Panc1 (cell line): ENCODE measurements at regions not wholly inside any gene's neighbourhood (a gene's known extent, or its start where the extent isn't known, plus 50 kb on each side); places are given as distances from the start of the nearest gene placed in this dataset.

Experiments
- ATAC-seq: fragments of 200-7000 bp; cut with Tn5 transposase; 2 replicates; pipeline ENCODE4 v1.9.1; 2020; ENCODE audit warnings: mild to moderate bottlenecking, moderate library complexity
- BruUV-seq: library from RNA; stranded (reverse); fragments of 400-500 nt; replicated peaks from 2 replicates; lab custom pipeline; 2021; lab: Mats Ljungman, UMichigan
- CTCF ChIA-PET: fragments of 300-600 bp; sonication (Branson Sonifier 250); formaldehyde crosslinking; loops from one replicate; lab custom pipeline; 2022; ENCODE audit warnings: antibody characterized with exemption; lab: Charles Lee
- POLR2A ChIA-PET: fragments of 300-600 bp; sonication (Branson Sonifier 250); formaldehyde crosslinking; loops from one replicate; lab custom pipeline; 2022; ENCODE audit warnings: antibody characterized with exemption; lab: Charles Lee
- DNase-seq: peaks from one replicate; pipeline ENCODE4 v3.0.0-alpha.2; 2010; ENCODE audit warnings: low read depth, low spot score
- H3K27ac ChIP-seq: 2 replicates; pipeline ENCODE4 v1.5.1; 2011; ENCODE audit warnings: mild to moderate bottlenecking, low read length, inconsistent platforms
- H3K27me3 ChIP-seq: fragments of 200-500 bp; sonication (Bioruptor generic); 2 replicates; pipeline ENCODE4 v1.6.0; 2014; ENCODE audit warnings: low read length, inconsistent platforms; ENCODE audit not compliant: control insufficient read depth, insufficient read depth
- H3K36me3 ChIP-seq: fragments of 200-500 bp; sonication (Bioruptor generic); 2 replicates; pipeline ENCODE4 v1.5.1; 2014; ENCODE audit warnings: inconsistent platforms, mild to moderate bottlenecking, low read length, moderate library complexity; ENCODE audit not compliant: control insufficient read depth, insufficient read depth
- H3K4me1 ChIP-seq: 2 replicates; pipeline ENCODE4 v1.5.1; 2011; ENCODE audit warnings: inconsistent platforms, mild to moderate bottlenecking, low read length, moderate library complexity; ENCODE audit not compliant: control insufficient read depth, insufficient read depth
- H3K4me3 ChIP-seq, 2 experiments: 2 replicates each; pipeline ENCODE4 v1.5.1; 2011 to 2012; ENCODE audit warnings: low read depth in 2 of 2, low read length in 2 of 2, mild to moderate bottlenecking in 2 of 2, inconsistent platforms in 1 of 2, moderate library complexity in 1 of 2
- H3K9me3 ChIP-seq: fragments of 200-500 bp; sonication (Bioruptor generic); 2 replicates; pipeline ENCODE4 v1.5.1; 2014; ENCODE audit warnings: low read depth, mild to moderate bottlenecking, inconsistent platforms, low read length, moderate library complexity; ENCODE audit not compliant: control insufficient read depth, insufficient read depth
- POLR2AphosphoS5 ChIP-seq: IDR thresholded peaks from 2 replicates; pipeline ENCODE4 v1.6.1; 2012; ENCODE audit warnings: mild to moderate bottlenecking, low read depth, low read length, moderate library complexity
- SIN3A ChIP-seq: IDR thresholded peaks from 2 replicates; pipeline ENCODE4 v1.6.1; 2012; ENCODE audit warnings: low read depth, mild to moderate bottlenecking, low read length, moderate library complexity, borderline replicate concordance; ENCODE audit not compliant: insufficient read depth
- TCF7L2 ChIP-seq: IDR thresholded peaks from 2 replicates; pipeline ENCODE4 v1.6.1; 2011; ENCODE audit warnings: mild to moderate bottlenecking, low read depth, low read length, inconsistent platforms
- in situ Hi-C: cut with HindIII; loops from 2 replicates; pipeline ENCODE4 v1.10.0; 2016; ENCODE audit warnings: low sequenced_read_pairs, low pct_unique_long_range_greater_than_20kb
- intact Hi-C: fragments of 100-400 bp; cut with micrococcal nuclease; formaldehyde crosslinking; loops from one replicate; pipeline ENCODE4 v1.10.0; 2022; ENCODE audit not compliant: unreplicated experiment
- TF ChIP-seq, protein P1 (sequence below), 2 experiments: IDR thresholded peaks; 2 replicates each; pipeline ENCODE4 v1.6.1; 2011 to 2012; ENCODE audit warnings: low read depth in 2 of 2, control low read depth in 1 of 2, low read length in 1 of 2, mild to moderate bottlenecking in 1 of 2, moderate library complexity in 1 of 2; ENCODE audit not compliant: insufficient read depth in 1 of 2
- TF ChIP-seq, protein P2 (sequence below): fragments of 450-650 bp; IDR thresholded peaks from 2 replicates; pipeline ENCODE4 v1.5.1; 2017; ENCODE audit warnings: mild to moderate bottlenecking

DNA sequence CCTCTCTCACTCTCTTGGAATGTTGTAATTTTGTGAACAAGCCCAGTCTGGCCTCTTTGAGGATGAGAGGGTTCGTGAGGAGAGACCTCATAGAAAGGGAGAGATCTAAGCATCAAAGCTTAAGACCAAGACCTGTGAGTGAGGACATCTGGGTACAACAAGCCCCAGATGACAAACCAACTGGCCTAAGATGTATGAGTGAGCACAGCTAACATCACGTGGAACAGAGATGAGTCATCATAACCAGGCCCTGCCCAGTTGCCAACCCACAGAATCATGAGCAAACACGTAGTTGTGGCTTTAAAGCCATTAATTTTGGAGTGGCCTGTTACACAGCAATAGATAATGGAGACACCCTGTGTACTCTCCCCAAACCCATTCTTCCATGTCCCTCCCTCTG is 439.1 kb upstream of the KIF2A start:
- no peak for DNase-seq
- Histone ChIP-seq H3K9me3 (no peaks in the 10 kb centered on the region), H3K4me3 (no peak overlapping the region), H3K27ac (no peak overlapping the region), H3K36me3 (no peaks in the 10 kb centered on the region), H3K27me3 (no peaks in the 10 kb centered on the region), H3K4me1 (no peaks in the 10 kb centered on the region)
- POLR2A ChIA-PET: no interaction called here
- ATAC-seq: no peak
- CTCF ChIA-PET: no interaction called here
- TF ChIP-seq POLR2AphosphoS5: no peak
- TF ChIP-seq, protein P1, sequence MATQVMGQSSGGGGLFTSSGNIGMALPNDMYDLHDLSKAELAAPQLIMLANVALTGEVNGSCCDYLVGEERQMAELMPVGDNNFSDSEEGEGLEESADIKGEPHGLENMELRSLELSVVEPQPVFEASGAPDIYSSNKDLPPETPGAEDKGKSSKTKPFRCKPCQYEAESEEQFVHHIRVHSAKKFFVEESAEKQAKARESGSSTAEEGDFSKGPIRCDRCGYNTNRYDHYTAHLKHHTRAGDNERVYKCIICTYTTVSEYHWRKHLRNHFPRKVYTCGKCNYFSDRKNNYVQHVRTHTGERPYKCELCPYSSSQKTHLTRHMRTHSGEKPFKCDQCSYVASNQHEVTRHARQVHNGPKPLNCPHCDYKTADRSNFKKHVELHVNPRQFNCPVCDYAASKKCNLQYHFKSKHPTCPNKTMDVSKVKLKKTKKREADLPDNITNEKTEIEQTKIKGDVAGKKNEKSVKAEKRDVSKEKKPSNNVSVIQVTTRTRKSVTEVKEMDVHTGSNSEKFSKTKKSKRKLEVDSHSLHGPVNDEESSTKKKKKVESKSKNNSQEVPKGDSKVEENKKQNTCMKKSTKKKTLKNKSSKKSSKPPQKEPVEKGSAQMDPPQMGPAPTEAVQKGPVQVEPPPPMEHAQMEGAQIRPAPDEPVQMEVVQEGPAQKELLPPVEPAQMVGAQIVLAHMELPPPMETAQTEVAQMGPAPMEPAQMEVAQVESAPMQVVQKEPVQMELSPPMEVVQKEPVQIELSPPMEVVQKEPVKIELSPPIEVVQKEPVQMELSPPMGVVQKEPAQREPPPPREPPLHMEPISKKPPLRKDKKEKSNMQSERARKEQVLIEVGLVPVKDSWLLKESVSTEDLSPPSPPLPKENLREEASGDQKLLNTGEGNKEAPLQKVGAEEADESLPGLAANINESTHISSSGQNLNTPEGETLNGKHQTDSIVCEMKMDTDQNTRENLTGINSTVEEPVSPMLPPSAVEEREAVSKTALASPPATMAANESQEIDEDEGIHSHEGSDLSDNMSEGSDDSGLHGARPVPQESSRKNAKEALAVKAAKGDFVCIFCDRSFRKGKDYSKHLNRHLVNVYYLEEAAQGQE (IDR thresholded peaks at IDR 0.05; ENCODE audit: insufficient read depth in 1 of 2, low read depth in 2 of 2, low read length in 1 of 2): no peak
- TF ChIP-seq SIN3A: no peak
- TF ChIP-seq, protein P2, sequence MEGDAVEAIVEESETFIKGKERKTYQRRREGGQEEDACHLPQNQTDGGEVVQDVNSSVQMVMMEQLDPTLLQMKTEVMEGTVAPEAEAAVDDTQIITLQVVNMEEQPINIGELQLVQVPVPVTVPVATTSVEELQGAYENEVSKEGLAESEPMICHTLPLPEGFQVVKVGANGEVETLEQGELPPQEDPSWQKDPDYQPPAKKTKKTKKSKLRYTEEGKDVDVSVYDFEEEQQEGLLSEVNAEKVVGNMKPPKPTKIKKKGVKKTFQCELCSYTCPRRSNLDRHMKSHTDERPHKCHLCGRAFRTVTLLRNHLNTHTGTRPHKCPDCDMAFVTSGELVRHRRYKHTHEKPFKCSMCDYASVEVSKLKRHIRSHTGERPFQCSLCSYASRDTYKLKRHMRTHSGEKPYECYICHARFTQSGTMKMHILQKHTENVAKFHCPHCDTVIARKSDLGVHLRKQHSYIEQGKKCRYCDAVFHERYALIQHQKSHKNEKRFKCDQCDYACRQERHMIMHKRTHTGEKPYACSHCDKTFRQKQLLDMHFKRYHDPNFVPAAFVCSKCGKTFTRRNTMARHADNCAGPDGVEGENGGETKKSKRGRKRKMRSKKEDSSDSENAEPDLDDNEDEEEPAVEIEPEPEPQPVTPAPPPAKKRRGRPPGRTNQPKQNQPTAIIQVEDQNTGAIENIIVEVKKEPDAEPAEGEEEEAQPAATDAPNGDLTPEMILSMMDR: no peak
- TF ChIP-seq TCF7L2: no peak
- in situ Hi-C loops: no loop called here
- intact Hi-C loops: no loop called here
- BruUV-seq: no TSS peak

DNA sequence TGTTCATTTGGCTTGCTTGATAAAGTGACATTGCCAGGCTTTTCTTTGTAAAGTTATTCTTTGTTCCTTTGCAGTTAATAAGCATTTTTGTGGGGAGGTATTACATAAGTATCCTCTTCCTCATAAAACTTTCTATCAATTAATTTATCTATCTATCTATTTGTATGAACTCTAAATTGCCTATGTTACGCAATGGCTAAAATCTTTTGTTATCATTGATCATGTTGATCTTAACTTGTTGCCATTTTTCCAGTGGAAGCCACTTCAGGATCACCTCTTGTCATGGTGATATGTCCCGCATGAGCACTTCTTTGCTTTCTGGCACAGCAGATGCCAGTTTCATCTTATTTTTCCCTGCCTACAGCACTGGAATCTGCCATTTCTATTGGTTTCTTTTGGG is 436.7 kb upstream of the KIF2A start:
- Histone ChIP-seq H3K4me3 (no peak overlapping the region), H3K4me1 (no peaks in the 10 kb centered on the region), H3K36me3 (no peaks in the 10 kb centered on the region), H3K27me3 (no peaks in the 10 kb centered on the region), H3K27ac (no peak overlapping the region), H3K9me3 (no peaks in the 10 kb centered on the region)
- BruUV-seq: no TSS peak
- no peak for DNase-seq
- ChIA-PET POLR2A (no interaction called here), CTCF (no interaction called here)
- in situ Hi-C loops: no loop called here
- intact Hi-C loops: no loop called here
- ATAC-seq: no peak
- no peak for TF ChIP-seq SIN3A
- TF ChIP-seq TCF7L2: no peak
- no peak for TF ChIP-seq POLR2AphosphoS5
- TF ChIP-seq, protein P2: no peak
- TF ChIP-seq, protein P1 (IDR thresholded peaks at IDR 0.05; ENCODE audit: insufficient read depth in 1 of 2, low read depth in 2 of 2, low read length in 1 of 2): no peak
